GM21723 (cell line): ENCODE measurements at regions not wholly inside any gene's neighbourhood (a gene's known extent, or its start where the extent isn't known, plus 50 kb on each side); places are given as distances from the start of the nearest gene placed in this dataset.

ENCODE experiments used
- ATAC-seq: cut with Tn5 transposase; IDR thresholded peaks from one replicate; pipeline ENCODE4 v1.9.1; 2021; ENCODE audit warnings: mild to moderate bottlenecking, moderate library complexity; ENCODE audit not compliant: unreplicated experiment

- ATAC-seq: no peak
These were observed 106.3 kb downstream of the LRIG3 start for GRCh38 chr12:58814036-58814435.

- ATAC-seq: no peak
These were observed 105.1 kb downstream of the LRIG3 start for GRCh38 chr12:58815235-58815634.

- no peak for ATAC-seq
These were observed 101.8 kb downstream of the LRIG3 start for GRCh38 chr12:58818546-58818945.

GRCh38 chr12:58819345-58819744 lies 101.0 kb downstream of the LRIG3 start:
- ATAC-seq: no peak

GRCh38 chr12:58819985-58820384 lies 100.3 kb downstream of the LRIG3 start:
- no peak for ATAC-seq
